HG03025 (cell line): ENCODE measurements at regions not wholly inside any gene's neighbourhood (a gene's known extent, or its start where the extent isn't known, plus 50 kb on each side); places are given as distances from the start of the nearest gene placed in this dataset.

Source experiments
- ATAC-seq: cut with Tn5 transposase; IDR thresholded peaks from one replicate; pipeline ENCODE4 v1.9.1; 2021; ENCODE audit warnings: mild to moderate bottlenecking, moderate library complexity; ENCODE audit not compliant: unreplicated experiment, low FRiP score

DNA sequence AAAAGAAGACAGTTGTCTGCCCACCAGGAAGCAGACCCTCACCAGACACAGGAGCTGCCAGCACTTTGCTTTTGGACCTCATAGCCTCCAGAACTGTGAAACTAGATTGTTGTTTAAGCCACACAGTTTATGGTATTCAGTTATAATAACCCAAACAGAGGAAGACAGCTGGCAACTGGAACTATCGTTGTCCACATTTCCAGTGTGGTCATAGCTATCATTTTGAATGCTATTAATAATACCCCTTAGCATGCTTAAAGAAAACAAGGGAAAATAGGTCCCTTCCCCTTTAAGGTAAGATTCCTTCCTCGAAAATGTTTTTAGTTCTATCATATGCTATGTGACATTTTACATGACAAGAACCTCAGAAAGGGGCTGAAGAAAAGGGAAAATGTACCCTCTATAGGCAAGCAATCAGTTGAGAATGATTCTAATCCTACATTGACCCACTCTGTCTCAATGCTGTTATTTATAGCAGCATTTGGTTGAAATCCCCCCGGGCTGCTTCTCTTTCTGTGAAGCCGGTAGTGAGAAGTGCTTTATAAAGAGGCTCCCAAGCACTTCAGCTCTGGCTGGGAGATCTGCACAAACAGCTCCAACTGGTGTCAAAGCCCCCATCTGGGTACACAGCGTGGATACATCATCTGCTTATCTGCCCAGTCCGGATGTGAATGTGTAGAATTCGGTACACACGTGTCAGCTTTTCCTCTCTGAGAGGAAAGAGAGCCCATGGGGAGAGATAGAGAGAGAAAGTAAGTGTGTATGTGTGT is 221.2 kb upstream of the FLRT2 start:
- no peak for ATAC-seq

GRCh38 chr14:85310491-85311272 is 219.3 kb upstream of the FLRT2 start:
- ATAC-seq, result no peak

DNA sequence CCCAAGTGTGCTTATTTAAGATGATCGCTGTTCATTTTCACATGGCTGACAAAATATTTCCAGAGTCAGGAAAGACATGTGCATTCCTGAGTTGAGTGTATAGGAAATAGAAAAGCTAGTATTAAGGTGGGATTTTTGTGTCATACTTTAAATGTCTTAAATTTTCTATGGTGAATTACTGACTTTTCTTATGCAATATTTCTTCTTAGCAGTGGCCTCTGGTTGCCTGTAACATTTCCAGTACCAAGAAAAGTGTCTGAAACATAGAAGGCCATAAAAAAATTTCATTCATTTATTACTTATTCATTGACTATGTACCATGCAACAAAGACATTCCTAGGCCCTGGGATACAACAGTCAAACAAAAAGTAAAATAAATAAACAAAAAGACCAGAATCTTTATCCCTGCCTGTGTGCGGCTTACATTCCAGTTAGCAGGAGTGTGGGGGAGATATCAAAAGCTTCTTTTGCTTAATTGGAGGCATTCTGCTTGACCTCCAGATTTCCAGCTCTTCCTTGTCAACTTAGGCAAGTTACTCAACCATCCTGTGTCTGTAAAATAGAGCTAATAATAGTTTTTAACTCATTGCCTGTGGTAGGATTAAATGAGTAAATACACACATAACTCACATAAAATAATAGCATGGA is 216.3 kb upstream of the FLRT2 start:
- ATAC-seq, result no peak

DNA sequence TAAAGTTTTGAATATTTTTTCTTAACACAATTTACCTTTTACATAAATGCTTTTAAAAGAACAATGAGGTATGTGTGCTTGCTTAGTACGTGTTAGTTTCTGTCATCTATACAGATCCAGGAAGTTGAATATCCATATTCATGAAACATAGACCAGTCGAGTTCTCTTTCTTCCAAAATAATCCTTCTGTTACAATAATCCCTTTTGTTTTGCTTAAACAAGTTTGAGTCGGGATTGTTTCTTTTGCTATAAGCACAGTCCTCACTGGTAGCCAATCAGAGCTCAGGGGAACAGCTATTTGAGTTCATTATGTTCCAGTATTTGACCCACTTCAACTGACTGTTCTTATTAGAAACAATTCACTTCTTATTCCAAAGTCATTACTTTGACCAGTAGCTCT is 214.7 kb upstream of the FLRT2 start:
- ATAC-seq, result no peak

GRCh38 chr14:85315733-85316290 is 214.1 kb upstream of the FLRT2 start:
- ATAC-seq, result no peak

DNA sequence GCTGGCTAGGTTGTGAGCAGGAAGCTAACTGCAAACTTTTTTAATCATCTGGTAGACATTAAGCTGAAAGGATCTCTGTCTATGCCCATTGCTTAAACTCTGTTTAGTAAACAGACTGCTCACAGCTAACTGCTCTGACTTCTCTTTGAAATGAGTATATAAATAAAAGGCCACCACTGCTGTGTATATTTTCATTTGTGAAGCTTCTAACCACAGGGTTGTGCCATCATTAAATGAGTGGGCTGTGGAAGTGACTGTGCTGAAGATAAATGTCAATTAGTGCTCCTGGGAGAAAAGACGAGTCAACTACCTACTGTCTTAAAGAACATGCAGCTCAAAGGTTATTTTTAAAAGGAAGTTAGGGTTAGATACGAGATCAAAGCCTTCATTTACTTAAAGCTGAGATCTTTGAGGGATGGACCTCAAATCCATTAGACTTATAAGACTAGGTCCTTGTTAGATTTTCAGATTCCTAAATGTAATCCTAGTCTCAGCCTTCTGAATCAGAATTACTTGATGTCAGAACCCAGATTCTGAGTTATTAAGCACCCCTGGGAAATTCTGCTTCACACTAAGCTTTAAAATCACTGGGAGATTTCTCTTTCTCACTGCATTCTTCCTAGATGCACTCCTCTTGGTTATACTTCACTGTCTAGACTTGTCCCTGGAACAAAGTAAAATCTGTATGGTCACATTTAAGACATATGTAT is 213.1 kb upstream of the FLRT2 start:
- ATAC-seq, result no peak

DNA sequence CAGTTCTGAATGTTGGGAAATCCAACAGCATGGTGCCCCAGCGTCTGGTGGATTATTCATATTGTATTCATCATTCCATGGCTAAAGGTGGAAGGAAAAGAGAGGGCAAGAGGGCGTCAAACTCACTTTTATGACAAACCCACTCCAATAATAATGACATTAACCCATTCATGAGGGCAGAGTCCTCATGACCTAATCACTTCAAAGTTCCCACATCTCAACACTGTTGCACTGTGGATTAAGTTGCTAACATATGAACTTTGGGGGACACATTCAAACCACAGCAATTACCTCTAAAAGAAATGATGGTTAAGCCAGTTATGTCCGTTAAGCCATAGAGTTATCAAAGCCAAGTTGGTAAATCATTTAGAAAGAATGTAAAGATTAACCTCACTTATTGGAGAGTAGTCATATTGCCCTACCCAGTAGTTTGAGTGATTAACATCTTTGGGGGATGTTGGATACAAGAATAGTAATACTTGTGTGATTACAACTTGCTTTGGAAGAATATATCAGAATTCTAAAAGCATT is 212.4 kb upstream of the FLRT2 start:
- no peak for ATAC-seq

GRCh38 chr14:85319101-85319500 is 210.8 kb upstream of the FLRT2 start:
- ATAC-seq, result no peak

DNA sequence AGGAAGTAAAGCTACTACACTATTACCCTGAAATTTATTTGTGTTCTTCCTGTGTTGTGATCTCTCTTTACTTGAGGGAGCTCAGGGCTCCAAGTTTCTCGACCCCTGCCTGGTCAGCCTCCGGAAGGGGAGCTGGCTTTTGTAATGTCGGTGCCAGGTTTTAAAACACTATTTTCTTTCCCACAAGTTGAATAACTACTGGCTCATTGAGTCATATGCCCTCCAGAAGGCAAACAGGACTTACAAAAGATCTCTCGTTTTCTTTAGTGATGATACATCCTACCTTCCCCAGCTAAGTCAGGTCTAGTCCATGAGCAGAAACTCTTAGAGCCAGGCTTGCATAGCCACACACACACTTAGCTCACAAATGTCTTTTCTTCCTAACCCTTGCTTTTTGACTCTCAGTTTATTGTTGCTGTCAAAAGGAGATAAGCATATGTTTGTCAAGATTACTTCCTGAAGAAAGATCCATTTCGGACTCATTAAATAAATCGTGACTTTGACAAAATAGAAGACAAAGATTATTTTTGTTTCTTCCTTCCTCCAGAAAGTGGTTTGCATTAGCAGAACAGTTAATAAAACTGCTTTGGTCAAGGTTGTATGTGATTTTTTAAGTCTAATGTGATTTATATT is 209.8 kb upstream of the FLRT2 start:
- ATAC-seq, result no peak

GRCh38 chr14:85325134-85326017 is 204.6 kb upstream of the FLRT2 start:
- ATAC-seq, result no peak

DNA sequence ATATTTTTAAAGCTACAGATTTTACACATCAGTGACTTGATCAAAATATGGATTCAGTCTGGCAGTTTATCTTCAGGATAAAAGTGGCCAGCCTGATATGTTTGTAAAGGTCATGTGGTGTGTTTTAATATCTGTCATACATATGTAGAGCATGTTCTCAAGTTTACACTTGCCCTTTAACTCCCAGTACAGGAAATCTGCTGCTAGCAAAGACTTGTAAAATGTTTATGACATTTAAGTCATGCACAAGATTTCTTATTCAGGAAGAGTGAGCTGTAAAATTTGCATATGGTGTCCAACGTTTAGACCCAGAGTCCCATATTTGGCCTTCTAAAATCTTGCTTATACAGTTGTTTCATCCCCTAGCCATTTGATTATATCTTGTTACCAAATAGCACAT is 197.5 kb upstream of the FLRT2 start:
- no peak for ATAC-seq

- ATAC-seq, result no peak
Observed at GRCh38 chr14:85333313-85333712, 196.6 kb upstream of the FLRT2 start.

DNA sequence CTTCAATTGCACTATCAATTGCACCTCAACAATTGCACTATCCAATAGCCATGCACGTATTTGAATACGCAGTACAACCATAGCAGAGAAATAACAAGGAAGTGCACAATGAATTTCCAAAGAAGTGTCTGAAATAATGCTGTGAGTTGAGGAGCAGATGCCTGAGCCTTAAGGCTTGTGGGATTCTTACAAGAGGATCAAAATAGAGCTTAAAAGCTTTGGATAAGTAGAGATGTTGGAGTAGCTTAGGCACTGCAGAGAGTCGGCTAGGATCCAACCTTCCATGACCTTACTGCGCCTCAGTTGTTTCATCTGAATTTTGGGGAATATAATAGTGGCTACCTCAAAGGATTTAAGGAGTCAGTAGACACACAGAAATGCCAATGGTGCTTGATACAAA is 196.1 kb upstream of the FLRT2 start:
- ATAC-seq, result no peak

DNA sequence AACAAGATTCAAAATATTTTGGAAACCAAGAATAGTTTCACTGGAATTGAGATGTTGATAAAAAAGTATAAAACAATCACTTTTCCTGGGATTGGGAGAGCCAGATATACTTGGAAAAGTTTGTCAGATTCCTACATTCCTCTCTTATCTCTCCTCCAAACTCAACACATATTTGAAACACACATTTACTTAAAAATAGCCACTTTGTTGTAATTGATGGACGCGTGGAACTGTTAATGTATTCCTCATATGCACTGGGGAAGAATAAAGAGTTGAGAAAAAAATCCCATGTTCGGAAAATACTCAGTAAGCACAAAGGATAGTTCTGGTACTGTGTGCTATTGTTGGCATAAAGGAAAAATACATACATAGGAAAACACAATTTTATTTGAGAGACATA is 195.6 kb upstream of the FLRT2 start:
- no peak for ATAC-seq

DNA sequence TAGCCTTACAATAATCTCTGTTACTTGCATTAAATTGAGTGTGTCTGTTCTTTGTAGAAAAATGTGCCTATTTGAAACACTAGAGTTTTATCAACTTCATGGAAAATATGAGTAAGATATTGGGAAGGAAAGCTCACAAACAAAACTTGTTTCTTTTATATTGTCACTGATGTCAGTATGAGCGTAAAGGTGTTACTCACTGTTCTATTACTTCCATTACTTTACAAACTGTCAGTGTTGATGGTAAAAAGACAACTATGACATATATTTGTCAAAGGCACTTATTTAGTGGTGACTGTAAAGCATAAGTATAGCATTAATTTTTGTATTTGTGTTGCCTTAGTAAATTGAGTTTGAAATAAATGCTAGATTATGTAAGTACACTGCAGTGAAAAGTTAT is 193.7 kb upstream of the FLRT2 start:
- ATAC-seq, result no peak

DNA sequence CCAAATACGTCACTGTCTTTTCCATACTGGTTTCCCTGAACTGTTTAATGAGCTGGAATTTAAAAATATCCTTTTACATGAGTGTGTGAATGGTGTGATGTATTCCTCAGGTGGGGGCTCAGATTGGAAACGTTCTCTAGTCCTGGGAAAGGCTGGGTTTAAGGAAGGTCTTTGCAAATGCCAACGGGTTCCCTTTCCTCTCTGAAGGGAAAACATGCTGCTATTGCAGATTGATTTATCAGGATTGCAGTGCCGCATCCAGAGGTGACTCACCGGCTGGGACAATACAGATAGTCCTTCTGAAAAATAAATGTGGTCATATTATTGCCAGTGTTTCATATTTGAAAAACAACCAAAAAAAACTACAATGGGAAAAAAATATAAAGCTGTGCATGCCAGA is 193.1 kb upstream of the FLRT2 start:
- no peak for ATAC-seq

- no peak for ATAC-seq
Observed at GRCh38 chr14:85338895-85339294, 191.0 kb upstream of the FLRT2 start.

DNA sequence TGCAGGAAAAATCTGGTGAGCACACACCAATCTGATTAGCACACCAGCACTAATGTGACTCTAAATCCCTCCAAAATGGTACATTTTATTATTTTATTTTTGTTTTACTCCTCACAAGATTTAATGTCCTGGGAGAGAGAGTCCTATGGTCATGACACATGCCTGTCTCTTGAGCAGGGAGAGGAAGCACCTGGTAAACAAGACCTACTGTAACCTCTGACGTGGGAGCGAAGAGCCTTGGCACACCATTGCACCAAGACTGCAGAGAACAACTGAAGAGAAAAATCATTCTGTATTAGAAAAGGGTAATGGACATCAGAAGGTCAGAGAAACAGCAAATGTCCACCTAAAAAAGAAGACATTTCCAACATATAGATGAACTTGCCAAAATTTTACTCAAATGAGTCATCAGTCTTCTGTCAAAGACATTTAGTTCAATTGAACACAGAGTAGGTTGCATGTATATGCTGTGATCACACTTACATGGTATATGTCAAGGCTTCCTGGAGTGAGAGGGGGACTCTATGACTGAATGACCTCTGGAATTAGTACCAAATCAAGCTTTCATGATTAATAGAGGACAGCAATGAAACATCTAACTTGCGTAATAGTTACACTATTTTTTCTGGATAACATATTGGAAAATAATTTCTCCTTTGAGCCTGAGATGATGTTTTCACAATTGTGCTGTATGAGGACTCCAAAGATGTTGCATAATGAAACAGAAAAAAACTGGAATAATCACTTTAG is 186.9 kb upstream of the FLRT2 start:
- ATAC-seq, result no peak
